Activated CD4-positive, alpha-beta T cell treated with anti-CD3 and anti-CD28 coated beads for 36 hours (primary cell): ENCODE measurements at regions not wholly inside any gene's neighbourhood (a gene's known extent, or its start where the extent isn't known, plus 50 kb on each side); places are given as distances from the start of the nearest gene placed in this dataset.

ENCODE experiments used
- ATAC-seq: fragments of 200-7000 bp; cut with Tn5 transposase; one replicate; pipeline ENCODE4 v1.10.0; 2021; ENCODE audit warnings: mild to moderate bottlenecking, moderate library complexity
- CTCF ChIA-PET: fragments of 350-600 bp; sonication (Branson Sonifier 250); formaldehyde crosslinking; loops from one replicate; lab custom pipeline; 2021; ENCODE audit warnings: antibody characterized with exemption; lab: Charles Lee
- POLR2A ChIA-PET: fragments of 350-600 bp; sonication (Branson Sonifier 250); formaldehyde crosslinking; loops from one replicate; lab custom pipeline; 2021; ENCODE audit warnings: antibody characterized with exemption, inconsistent platforms; lab: Charles Lee
- DNase-seq: peaks from one replicate; pipeline ENCODE4 v3.0.0-alpha.2; 2020
- H3K27ac Mint-ChIP-seq: one replicate; pipeline ENCODE4 v1.8.0; 2021; ENCODE audit warnings: mixed read lengths
- H3K27me3 Mint-ChIP-seq: one replicate; pipeline ENCODE4 v1.8.0; 2021; ENCODE audit warnings: mixed read lengths
- H3K36me3 Mint-ChIP-seq: one replicate; pipeline ENCODE4 v1.8.0; 2021; ENCODE audit warnings: low read depth, mixed read lengths
- H3K4me1 Mint-ChIP-seq: one replicate; pipeline ENCODE4 v1.8.0; 2021; ENCODE audit warnings: mixed read lengths
- H3K4me3 Mint-ChIP-seq: one replicate; pipeline ENCODE4 v1.8.0; 2021; ENCODE audit warnings: mild to moderate bottlenecking, moderate library complexity, mixed read lengths
- H3K9me3 Mint-ChIP-seq: one replicate; pipeline ENCODE4 v1.8.0; 2021; ENCODE audit warnings: low read depth, mixed read lengths
- intact Hi-C, 2 experiments: fragments of 100-400 bp; cut with DNase I in 1 of 2; cut with micrococcal nuclease in 1 of 2; formaldehyde crosslinking; loops; one replicate each; pipeline versions ENCODE4 v1.14.2 to v1.15.1; 2022 to 2024; cut with DNase I, micrococcal nuclease

GRCh38 chr3:189049458-189050236, 122.1 kb upstream of the TPRG1 start:
- peaks cover 24% of the 10 kb centered on the region for H3K4me1 Mint-ChIP-seq
- ATAC-seq: peak; percentile 61

GRCh38 chr3:189053322-189053721, 118.4 kb upstream of the TPRG1 start:
- intact Hi-C loops: no loop called here
- no peaks in the 10 kb centered on the region for H3K36me3 Mint-ChIP-seq
- H3K9me3 Mint-ChIP-seq: no peaks in the 10 kb centered on the region
- DNase-seq: no peak
- H3K27ac Mint-ChIP-seq: no peak overlapping the region
- H3K27me3 Mint-ChIP-seq: peaks cover 9% of the 10 kb centered on the region
- peaks cover 24% of the 10 kb centered on the region for H3K4me1 Mint-ChIP-seq
- H3K4me3 Mint-ChIP-seq: no peak overlapping the region
- ChIA-PET CTCF (interaction anchor here (1.9 kb wide), 1 partner anchor 12 kb away, joined by 9 read pairs; no protein-coding TSS in a partner anchor), POLR2A (no interaction called here)
- no peak for ATAC-seq

More at GRCh38 chr3:189049458-189050236, 122.1 kb upstream of the TPRG1 start:
- Mint-ChIP-seq H3K4me3 (no peak overlapping the region), H3K36me3 (no peaks in the 10 kb centered on the region), H3K9me3 (no peaks in the 10 kb centered on the region), H3K27ac (peak overlapping the region; percentile 60), H3K27me3 (peaks cover 14% of the 10 kb centered on the region)
- DNase-seq: peak; percentile 43
- intact Hi-C loops: no loop called here
- POLR2A ChIA-PET: no interaction called here
- CTCF ChIA-PET: interaction anchor here (0.6 to 2.0 kb wide), 6 partner anchors 8 to 1083 kb away, joined by 3 to 10 read pairs (median 4); no protein-coding TSS in a partner anchor

- H3K9me3 Mint-ChIP-seq: no peaks in the 10 kb centered on the region
- no peaks in the 10 kb centered on the region for H3K36me3 Mint-ChIP-seq
- peaks cover 6% of the 10 kb centered on the region for H3K27me3 Mint-ChIP-seq
- no peak overlapping the region for H3K27ac Mint-ChIP-seq
- intact Hi-C loops: no loop called here
- H3K4me3 Mint-ChIP-seq: no peak overlapping the region
- peaks cover 4% of the 10 kb centered on the region for H3K4me1 Mint-ChIP-seq
- CTCF ChIA-PET: no interaction called here
- POLR2A ChIA-PET: no interaction called here
- DNase-seq (no peak), ATAC-seq (no peak)
Measured at GRCh38 chr3:189056646-189057335, 115.0 kb upstream of the TPRG1 start.

GRCh38 chr3:189057369-189057768, 114.4 kb upstream of the TPRG1 start:
- DNase-seq (no peak), ATAC-seq (no peak)
- Mint-ChIP-seq H3K4me1 (peaks cover 4% of the 10 kb centered on the region), H3K36me3 (no peaks in the 10 kb centered on the region), H3K27ac (no peak overlapping the region), H3K4me3 (no peak overlapping the region), H3K27me3 (peaks cover 6% of the 10 kb centered on the region), H3K9me3 (peaks cover 3% of the 10 kb centered on the region)
- ChIA-PET POLR2A (no interaction called here), CTCF (no interaction called here)
- intact Hi-C loops: no loop called here

- Mint-ChIP-seq H3K4me1 (peaks cover 4% of the 10 kb centered on the region), H3K36me3 (no peaks in the 10 kb centered on the region), H3K27me3 (peaks cover 6% of the 10 kb centered on the region), H3K4me3 (no peak overlapping the region), H3K27ac (no peak overlapping the region), H3K9me3 (peaks cover 4% of the 10 kb centered on the region)
- ATAC-seq: no peak
- ChIA-PET CTCF (interaction anchor here (0.8 kb wide), 1 partner anchor 16 kb away, joined by 3 read pairs; no protein-coding TSS in a partner anchor), POLR2A (no interaction called here)
- DNase-seq: no peak
- intact Hi-C loops: no loop called here
Measured at GRCh38 chr3:189058071-189058470, 113.7 kb upstream of the TPRG1 start.

- no peak overlapping the region for H3K4me3 Mint-ChIP-seq
- ChIA-PET CTCF (interaction anchor here (0.6 to 1.1 kb wide), 5 partner anchors 21 to 1963 kb away, joined by 3 to 5 read pairs (median 3); no protein-coding TSS in a partner anchor), POLR2A (no interaction called here)
- H3K9me3 Mint-ChIP-seq: peaks cover 4% of the 10 kb centered on the region
- no peaks in the 10 kb centered on the region for H3K27me3 Mint-ChIP-seq
- H3K36me3 Mint-ChIP-seq: no peaks in the 10 kb centered on the region
- intact Hi-C loops: no loop called here
- H3K4me1 Mint-ChIP-seq: peaks cover 3% of the 10 kb centered on the region
- H3K27ac Mint-ChIP-seq: no peak overlapping the region
- ATAC-seq: no peak
- no peak for DNase-seq
Measured at GRCh38 chr3:189070965-189071364, 100.8 kb upstream of the TPRG1 start.

GRCh38 chr3:189071446-189071845, 100.3 kb upstream of the TPRG1 start:
- Mint-ChIP-seq H3K4me1 (peaks cover 3% of the 10 kb centered on the region), H3K9me3 (peaks cover 4% of the 10 kb centered on the region), H3K4me3 (no peak overlapping the region), H3K27me3 (no peaks in the 10 kb centered on the region), H3K36me3 (no peaks in the 10 kb centered on the region), H3K27ac (no peak overlapping the region)
- intact Hi-C loops: no loop called here
- ChIA-PET POLR2A (no interaction called here), CTCF (interaction anchor here (0.6 to 1.0 kb wide), 3 partner anchors 30 to 553 kb away, joined by 3 to 5 read pairs (median 3); no protein-coding TSS in a partner anchor)
- peak; percentile 100 for ATAC-seq
- peak; percentile 6 for DNase-seq

- DNase-seq: no peak
- H3K27ac Mint-ChIP-seq: no peak overlapping the region
- ChIA-PET CTCF (no interaction called here), POLR2A (no interaction called here)
- no peak overlapping the region for H3K4me3 Mint-ChIP-seq
- intact Hi-C loops: no loop called here
- no peaks in the 10 kb centered on the region for H3K27me3 Mint-ChIP-seq
- no peak for ATAC-seq
- H3K4me1 Mint-ChIP-seq: no peaks in the 10 kb centered on the region
- no peaks in the 10 kb centered on the region for H3K9me3 Mint-ChIP-seq
- no peaks in the 10 kb centered on the region for H3K36me3 Mint-ChIP-seq
Measured at GRCh38 chr3:189076449-189076848, 95.3 kb upstream of the TPRG1 start.

GRCh38 chr3:189080745-189081144, 91.0 kb upstream of the TPRG1 start:
- ChIA-PET POLR2A (no interaction called here), CTCF (no interaction called here)
- H3K27ac Mint-ChIP-seq: no peak overlapping the region
- no peaks in the 10 kb centered on the region for H3K36me3 Mint-ChIP-seq
- intact Hi-C loops: no loop called here
- H3K4me3 Mint-ChIP-seq: no peak overlapping the region
- ATAC-seq: no peak
- no peaks in the 10 kb centered on the region for H3K27me3 Mint-ChIP-seq
- no peaks in the 10 kb centered on the region for H3K4me1 Mint-ChIP-seq
- no peak for DNase-seq
- no peaks in the 10 kb centered on the region for H3K9me3 Mint-ChIP-seq

- intact Hi-C loops: no loop called here
Measured at GRCh38 chr3:189082666-189083427, 88.9 kb upstream of the TPRG1 start.

GRCh38 chr3:189084620-189085019, 87.2 kb upstream of the TPRG1 start:
- no peaks in the 10 kb centered on the region for H3K27me3 Mint-ChIP-seq
- no peaks in the 10 kb centered on the region for H3K4me1 Mint-ChIP-seq
- H3K27ac Mint-ChIP-seq: no peak overlapping the region
- ChIA-PET CTCF (interaction anchor here (0.7 kb wide), 1 partner anchor 14 kb away, joined by 3 read pairs; no protein-coding TSS in a partner anchor), POLR2A (no interaction called here)
- H3K4me3 Mint-ChIP-seq: no peak overlapping the region
- ATAC-seq (no peak), DNase-seq (no peak)
- H3K9me3 Mint-ChIP-seq: no peaks in the 10 kb centered on the region
- H3K36me3 Mint-ChIP-seq: no peaks in the 10 kb centered on the region
- intact Hi-C loops: no loop called here

More at GRCh38 chr3:189082666-189083427, 88.9 kb upstream of the TPRG1 start:
- CTCF ChIA-PET: interaction anchor here (0.7 to 1.4 kb wide), 2 partner anchors 25 to 270 kb away, joined by 3 to 4 read pairs; no protein-coding TSS in a partner anchor
- ATAC-seq (no peak), DNase-seq (no peak)
- Mint-ChIP-seq H3K4me1 (no peaks in the 10 kb centered on the region), H3K27ac (no peak overlapping the region), H3K9me3 (no peaks in the 10 kb centered on the region), H3K36me3 (no peaks in the 10 kb centered on the region), H3K27me3 (no peaks in the 10 kb centered on the region), H3K4me3 (no peak overlapping the region)
- POLR2A ChIA-PET: no interaction called here
